ENCODE measurements at regions not wholly inside any gene's neighbourhood (a gene's known extent, or its start where the extent isn't known, plus 50 kb on each side); places are given as distances from the start of the nearest gene placed in this dataset.

GRCh38 chr5:40258222-40258621 is 421.5 kb upstream of the PTGER4 start:
- Histone ChIP-seq H3K4me1 (ENCODE audit: low read length) (no peaks in the 10 kb centered on the region), H3K9me3 (replicated peaks; ENCODE audit: insufficient read depth, low read length) (no peaks in the 10 kb centered on the region), H3K27ac (ENCODE audit: low read length) (no peak overlapping the region), H3K9ac (ENCODE audit: low read length) (no peak overlapping the region), H3K27me3 (replicated peaks; ENCODE audit: insufficient read depth, low read length) (no peaks in the 10 kb centered on the region), H3K4me3 (ENCODE audit: low read length) (no peak overlapping the region), H3K36me3 (replicated peaks; ENCODE audit: insufficient read depth, low read length) (no peaks in the 10 kb centered on the region), H2AFZ (ENCODE audit: low read length) (no peak overlapping the region), H3K4me2 (ENCODE audit: low read depth, low read length) (no peak overlapping the region), H3F3A (ENCODE audit: insufficient read depth, low read length) (no peaks in the 10 kb centered on the region), H3K79me2 (ENCODE audit: low read length) (no peaks in the 10 kb centered on the region), H3K9me2 (replicated peaks; ENCODE audit: insufficient read depth, low read length) (no peaks in the 10 kb centered on the region), H4K20me1 (ENCODE audit: insufficient read depth, low read length) (no peaks in the 10 kb centered on the region)
- TF ChIP-seq CTCF (IDR thresholded peaks at IDR 0.05; ENCODE audit: low read length) = no peak
- no peak for TF ChIP-seq EZH2phosphoT487 (IDR thresholded peaks at IDR 0.05; ENCODE audit: low read length)
- DNase-seq = no peak

DNA sequence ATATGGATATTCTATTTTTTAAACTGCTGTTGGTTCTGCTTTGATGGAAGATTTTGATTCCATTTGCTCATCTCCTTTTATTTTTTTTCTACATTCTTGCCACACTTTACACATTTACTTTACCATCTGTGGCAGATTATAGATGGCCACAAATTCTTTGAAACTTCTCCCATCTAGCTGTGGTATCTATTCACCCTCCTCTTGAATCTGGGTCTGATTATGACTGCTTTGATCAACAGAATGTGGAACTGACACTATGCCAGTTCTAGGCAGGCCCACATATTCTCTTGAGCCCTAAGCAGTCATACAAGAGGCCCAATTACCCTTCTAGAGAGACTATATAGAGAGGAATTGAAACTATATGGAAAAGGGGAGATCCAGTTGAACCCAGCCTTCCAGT is 439.0 kb upstream of the PTGER4 start:
- Histone ChIP-seq H4K20me1 (ENCODE audit: insufficient read depth, low read length) (no peaks in the 10 kb centered on the region), H3K9me3 (replicated peaks; ENCODE audit: insufficient read depth, low read length) (no peaks in the 10 kb centered on the region), H3K27ac (ENCODE audit: low read length) (no peak overlapping the region), H2AFZ (ENCODE audit: low read length) (no peak overlapping the region), H3K9ac (ENCODE audit: low read length) (no peak overlapping the region), H3K4me2 (ENCODE audit: low read depth, low read length) (no peak overlapping the region), H3K27me3 (replicated peaks; ENCODE audit: insufficient read depth, low read length) (no peaks in the 10 kb centered on the region), H3K4me1 (ENCODE audit: low read length) (no peaks in the 10 kb centered on the region), H3K36me3 (replicated peaks; ENCODE audit: insufficient read depth, low read length) (no peaks in the 10 kb centered on the region), H3F3A (ENCODE audit: insufficient read depth, low read length) (no peaks in the 10 kb centered on the region), H3K4me3 (ENCODE audit: low read length) (no peak overlapping the region), H3K79me2 (ENCODE audit: low read length) (no peaks in the 10 kb centered on the region), H3K9me2 (replicated peaks; ENCODE audit: insufficient read depth, low read length) (no peaks in the 10 kb centered on the region)
- no peak for TF ChIP-seq CTCF (IDR thresholded peaks at IDR 0.05; ENCODE audit: low read length)
- TF ChIP-seq EZH2phosphoT487 (IDR thresholded peaks at IDR 0.05; ENCODE audit: low read length) = no peak
- no peak for TF ChIP-seq EZH2 (optimal IDR thresholded peaks at IDR 0.05; ENCODE audit: low read depth, low read length)
- no peak for DNase-seq

GRCh38 chr5:40240111-40240510 is 439.6 kb upstream of the PTGER4 start:
- DNase-seq = no peak
- Histone ChIP-seq H3K27ac (ENCODE audit: low read length) (no peak overlapping the region), H3K9ac (ENCODE audit: low read length) (no peak overlapping the region), H3K4me2 (ENCODE audit: low read depth, low read length) (no peak overlapping the region), H3K9me2 (replicated peaks; ENCODE audit: insufficient read depth, low read length) (no peaks in the 10 kb centered on the region), H3F3A (ENCODE audit: insufficient read depth, low read length) (no peaks in the 10 kb centered on the region), H3K27me3 (replicated peaks; ENCODE audit: insufficient read depth, low read length) (no peaks in the 10 kb centered on the region), H3K36me3 (replicated peaks; ENCODE audit: insufficient read depth, low read length) (no peaks in the 10 kb centered on the region), H2AFZ (ENCODE audit: low read length) (no peak overlapping the region), H4K20me1 (ENCODE audit: insufficient read depth, low read length) (no peaks in the 10 kb centered on the region), H3K4me1 (ENCODE audit: low read length) (no peaks in the 10 kb centered on the region), H3K9me3 (replicated peaks; ENCODE audit: insufficient read depth, low read length) (no peaks in the 10 kb centered on the region), H3K4me3 (ENCODE audit: low read length) (no peak overlapping the region), H3K79me2 (ENCODE audit: low read length) (no peaks in the 10 kb centered on the region)
- TF ChIP-seq EZH2 (optimal IDR thresholded peaks at IDR 0.05; ENCODE audit: low read depth, low read length) (no peak), CTCF (IDR thresholded peaks at IDR 0.05; ENCODE audit: low read length) (no peak), EZH2phosphoT487 (IDR thresholded peaks at IDR 0.05; ENCODE audit: low read length) (no peak)

Data from MM.1S (cell line).